ENCODE measurements at regions not wholly inside any gene's neighbourhood (a gene's known extent, or its start where the extent isn't known, plus 50 kb on each side); places are given as distances from the start of the nearest gene placed in this dataset.

- H3K4me3 ChIP-seq: no peak overlapping the region
- intact Hi-C loops (cut with DNase I): no loop called here
- no peak for TF ChIP-seq POLR2A (IDR thresholded peaks at IDR 0.05)
- TF ChIP-seq POLR2AphosphoS5 (IDR thresholded peaks at IDR 0.05): no peak
- TF ChIP-seq CTCF (IDR thresholded peaks at IDR 0.05): no peak
- DNase-seq (ENCODE audit: low spot score): no peak
- no peaks in the 10 kb centered on the region for H3K9me3 ChIP-seq
- H3K4me1 ChIP-seq (replicated peaks): peaks cover 8% of the 10 kb centered on the region
- H3K27me3 ChIP-seq (replicated peaks; ENCODE audit: insufficient read depth): no peaks in the 10 kb centered on the region
- no peak overlapping the region for H3K27ac ChIP-seq
- 86% methylated on average over 2 of the region's 2 CpGs for WGBS
- no peaks in the 10 kb centered on the region for H3K36me3 ChIP-seq
Observed at GRCh38 chr1:217026531-217026930, 303.3 kb upstream of the ESRRG start.

- peaks cover 6% of the 10 kb centered on the region for H3K4me1 ChIP-seq (replicated peaks)
- H3K36me3 ChIP-seq: no peaks in the 10 kb centered on the region
Observed at GRCh38 chr1:217025381-217025780, 302.2 kb upstream of the ESRRG start.

GRCh38 chr1:217024911-217025310, 301.7 kb upstream of the ESRRG start:
- DNase-seq (ENCODE audit: low spot score): no peak
- no peak overlapping the region for H3K4me3 ChIP-seq
- intact Hi-C loops (cut with DNase I): no loop called here
- peaks cover 2% of the 10 kb centered on the region for H3K4me1 ChIP-seq (replicated peaks)
- no peaks in the 10 kb centered on the region for H3K36me3 ChIP-seq
- TF ChIP-seq CTCF (IDR thresholded peaks at IDR 0.05): no peak
- TF ChIP-seq POLR2AphosphoS5 (IDR thresholded peaks at IDR 0.05): no peak
- no peak for TF ChIP-seq POLR2A (IDR thresholded peaks at IDR 0.05)
- no peaks in the 10 kb centered on the region for H3K9me3 ChIP-seq
- no peak overlapping the region for H3K27ac ChIP-seq
- 92% methylated on average over 4 of the region's 4 CpGs for WGBS
- H3K27me3 ChIP-seq (replicated peaks; ENCODE audit: insufficient read depth): no peaks in the 10 kb centered on the region

More at GRCh38 chr1:217025381-217025780, 302.2 kb upstream of the ESRRG start:
- Histone ChIP-seq H3K4me3 (no peak overlapping the region), H3K27me3 (replicated peaks; ENCODE audit: insufficient read depth) (no peaks in the 10 kb centered on the region), H3K9me3 (no peaks in the 10 kb centered on the region), H3K27ac (no peak overlapping the region)
- TF ChIP-seq POLR2AphosphoS5 (IDR thresholded peaks at IDR 0.05) (no peak), CTCF (IDR thresholded peaks at IDR 0.05) (no peak), POLR2A (IDR thresholded peaks at IDR 0.05) (no peak)
- no peak for DNase-seq (ENCODE audit: low spot score)
- intact Hi-C loops (cut with DNase I): no loop called here

- TF ChIP-seq POLR2A (IDR thresholded peaks at IDR 0.05) (no peak), POLR2AphosphoS5 (IDR thresholded peaks at IDR 0.05) (no peak), CTCF (IDR thresholded peaks at IDR 0.05) (no peak)
Observed at GRCh38 chr1:217021956-217022355, 298.7 kb upstream of the ESRRG start.

GRCh38 chr1:217021400-217021799, 298.2 kb upstream of the ESRRG start:
- H3K9me3 ChIP-seq: no peaks in the 10 kb centered on the region
- WGBS: 58% methylated on average over 2 of the region's 2 CpGs
- no peaks in the 10 kb centered on the region for H3K36me3 ChIP-seq
- no peak for TF ChIP-seq POLR2A (IDR thresholded peaks at IDR 0.05)
- no peak for TF ChIP-seq CTCF (IDR thresholded peaks at IDR 0.05)
- TF ChIP-seq POLR2AphosphoS5 (IDR thresholded peaks at IDR 0.05): no peak
- intact Hi-C loops (cut with DNase I): no loop called here
- H3K27ac ChIP-seq: no peak overlapping the region
- H3K4me1 ChIP-seq (replicated peaks): no peaks in the 10 kb centered on the region
- no peak overlapping the region for H3K4me3 ChIP-seq
- DNase-seq (ENCODE audit: low spot score): no peak
- no peaks in the 10 kb centered on the region for H3K27me3 ChIP-seq (replicated peaks; ENCODE audit: insufficient read depth)

More at GRCh38 chr1:217021956-217022355, 298.7 kb upstream of the ESRRG start:
- 40% methylated on average over 2 of the region's 2 CpGs for WGBS
- DNase-seq (ENCODE audit: low spot score): no peak
- Histone ChIP-seq H3K4me1 (replicated peaks) (no peaks in the 10 kb centered on the region), H3K4me3 (no peak overlapping the region), H3K27ac (no peak overlapping the region), H3K36me3 (no peaks in the 10 kb centered on the region), H3K27me3 (replicated peaks; ENCODE audit: insufficient read depth) (no peaks in the 10 kb centered on the region), H3K9me3 (no peaks in the 10 kb centered on the region)
- intact Hi-C loops (cut with DNase I): no loop called here

All from prostate gland (tissue), 2 donors.